ENCODE measurements at regions not wholly inside any gene's neighbourhood (a gene's known extent, or its start where the extent isn't known, plus 50 kb on each side); places are given as distances from the start of the nearest gene placed in this dataset.

DNA sequence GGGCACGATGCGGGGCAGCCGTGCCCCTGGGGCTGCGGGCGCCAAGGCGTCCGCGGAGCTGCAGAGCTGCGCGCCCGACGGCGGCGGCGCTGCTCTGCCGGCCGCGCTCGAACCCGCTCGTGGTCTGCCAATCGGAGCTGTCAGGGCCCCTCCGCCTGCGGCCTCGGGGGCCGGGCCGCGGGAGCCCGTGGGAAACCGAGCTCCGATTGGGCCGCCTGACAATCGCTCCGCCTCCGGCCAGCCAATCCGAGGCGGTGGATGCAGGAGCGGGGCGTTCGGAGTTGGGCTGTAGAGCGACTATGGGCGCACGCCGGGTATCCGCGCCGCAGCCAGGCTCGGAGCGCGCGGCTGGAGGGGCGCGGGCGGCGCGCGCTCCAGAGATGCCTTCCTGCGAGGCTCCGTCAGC lies 100.5 kb upstream of the SOD1 start (continued):
- TF ChIP-seq CHD7 (IDR thresholded peaks at IDR 0.05; ENCODE audit: insufficient replicate concordance, low read length), result no peak
- TF ChIP-seq TAF7 (optimal IDR thresholded peaks at IDR 0.05; ENCODE audit: borderline replicate concordance, low read depth, low read length), result peak; percentile 82
- no peak for TF ChIP-seq SAP30 (IDR thresholded peaks at IDR 0.05; ENCODE audit: insufficient read depth, insufficient replicate concordance, low read length)
- TF ChIP-seq TAF1 (IDR thresholded peaks at IDR 0.05; ENCODE audit: low read depth, low read length), result peak; percentile 81
- no peak for TF ChIP-seq BRCA1 (IDR thresholded peaks at IDR 0.05; ENCODE audit: low read depth, low read length)
- TF ChIP-seq ZNF274 (IDR thresholded peaks at IDR 0.05; ENCODE audit: borderline replicate concordance, extremely low read depth, low read length), result no peak
- no peak for TF ChIP-seq JUND (IDR thresholded peaks at IDR 0.05; ENCODE audit: low read length)
- no peak for TF ChIP-seq SUZ12 (IDR thresholded peaks at IDR 0.05; ENCODE audit: low read length)
- TF ChIP-seq, protein P1, sequence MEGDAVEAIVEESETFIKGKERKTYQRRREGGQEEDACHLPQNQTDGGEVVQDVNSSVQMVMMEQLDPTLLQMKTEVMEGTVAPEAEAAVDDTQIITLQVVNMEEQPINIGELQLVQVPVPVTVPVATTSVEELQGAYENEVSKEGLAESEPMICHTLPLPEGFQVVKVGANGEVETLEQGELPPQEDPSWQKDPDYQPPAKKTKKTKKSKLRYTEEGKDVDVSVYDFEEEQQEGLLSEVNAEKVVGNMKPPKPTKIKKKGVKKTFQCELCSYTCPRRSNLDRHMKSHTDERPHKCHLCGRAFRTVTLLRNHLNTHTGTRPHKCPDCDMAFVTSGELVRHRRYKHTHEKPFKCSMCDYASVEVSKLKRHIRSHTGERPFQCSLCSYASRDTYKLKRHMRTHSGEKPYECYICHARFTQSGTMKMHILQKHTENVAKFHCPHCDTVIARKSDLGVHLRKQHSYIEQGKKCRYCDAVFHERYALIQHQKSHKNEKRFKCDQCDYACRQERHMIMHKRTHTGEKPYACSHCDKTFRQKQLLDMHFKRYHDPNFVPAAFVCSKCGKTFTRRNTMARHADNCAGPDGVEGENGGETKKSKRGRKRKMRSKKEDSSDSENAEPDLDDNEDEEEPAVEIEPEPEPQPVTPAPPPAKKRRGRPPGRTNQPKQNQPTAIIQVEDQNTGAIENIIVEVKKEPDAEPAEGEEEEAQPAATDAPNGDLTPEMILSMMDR (IDR thresholded peaks at IDR 0.05; ENCODE audit: control extremely low read depth in 1 of 3, insufficient read depth in 1 of 3, low read depth in 1 of 3, low read length in 3 of 3), result peak; percentile 53 to 62 (median 57)
- TF ChIP-seq CEBPB (IDR thresholded peaks at IDR 0.05; ENCODE audit: low read depth, low read length), result no peak
